ENCODE measurements at regions not wholly inside any gene's neighbourhood (a gene's known extent, or its start where the extent isn't known, plus 50 kb on each side); places are given as distances from the start of the nearest gene placed in this dataset.

- DNase-seq = no peak
Measured at GRCh38 chr15:62878070-62878469, 164.5 kb upstream of the TPM1 start.

GRCh38 chr15:62879770-62880169, 162.8 kb upstream of the TPM1 start:
- DNase-seq = no peak

- no peak for DNase-seq
Measured at GRCh38 chr15:62880278-62880677, 162.3 kb upstream of the TPM1 start.

- no peak for DNase-seq
Measured at GRCh38 chr15:62881056-62881455, 161.5 kb upstream of the TPM1 start.

GRCh38 chr15:62883938-62884479, 158.5 kb upstream of the TPM1 start:
- DNase-seq = no peak

- DNase-seq = no peak
Measured at GRCh38 chr15:62886431-62887071, 156.0 kb upstream of the TPM1 start.

GRCh38 chr15:62887113-62887570, 155.4 kb upstream of the TPM1 start:
- no peak for DNase-seq

GRCh38 chr15:62888623-62889022, 153.9 kb upstream of the TPM1 start:
- DNase-seq = no peak

GRCh38 chr15:62889141-62889661, 153.3 kb upstream of the TPM1 start:
- no peak for DNase-seq

GRCh38 chr15:62889734-62890505, 152.6 kb upstream of the TPM1 start:
- DNase-seq = no peak

GRCh38 chr15:62894322-62895085, 148.0 kb upstream of the TPM1 start:
- DNase-seq = no peak

GRCh38 chr15:62895139-62895866, 147.2 kb upstream of the TPM1 start:
- no peak for DNase-seq

GRCh38 chr15:62895905-62896316, 146.6 kb upstream of the TPM1 start:
- DNase-seq = no peak

GRCh38 chr15:62896380-62896866, 146.1 kb upstream of the TPM1 start:
- DNase-seq = no peak

- no peak for DNase-seq
Measured at GRCh38 chr15:62896969-62897486, 145.5 kb upstream of the TPM1 start.

GRCh38 chr15:62897634-62898033, 144.9 kb upstream of the TPM1 start:
- DNase-seq = no peak

GRCh38 chr15:62899090-62899493, 143.5 kb upstream of the TPM1 start:
- DNase-seq = no peak

- no peak for DNase-seq
Measured at GRCh38 chr15:62900071-62900802, 142.3 kb upstream of the TPM1 start.

GRCh38 chr15:62901087-62901486, 141.5 kb upstream of the TPM1 start:
- DNase-seq = no peak

- no peak for DNase-seq
Measured at GRCh38 chr15:62901909-62902546, 140.5 kb upstream of the TPM1 start.

GRCh38 chr15:62902821-62903220, 139.7 kb upstream of the TPM1 start:
- DNase-seq = no peak
